NCI-H2029 treated with DMSO at 0.1 percent for 48 hours (cell line): ENCODE measurements at regions not wholly inside any gene's neighbourhood (a gene's known extent, or its start where the extent isn't known, plus 50 kb on each side); places are given as distances from the start of the nearest gene placed in this dataset.
"Not testable (repeated sequence)": the region's sequence is repeated elsewhere in the genome, so short reads cannot be mapped to it uniquely, and the experiment has no call there.

ENCODE experiments used
- DNase-seq: peaks from one replicate; lab custom pipeline; 2025; lab: John Stamatoyannopoulos, UW

DNA sequence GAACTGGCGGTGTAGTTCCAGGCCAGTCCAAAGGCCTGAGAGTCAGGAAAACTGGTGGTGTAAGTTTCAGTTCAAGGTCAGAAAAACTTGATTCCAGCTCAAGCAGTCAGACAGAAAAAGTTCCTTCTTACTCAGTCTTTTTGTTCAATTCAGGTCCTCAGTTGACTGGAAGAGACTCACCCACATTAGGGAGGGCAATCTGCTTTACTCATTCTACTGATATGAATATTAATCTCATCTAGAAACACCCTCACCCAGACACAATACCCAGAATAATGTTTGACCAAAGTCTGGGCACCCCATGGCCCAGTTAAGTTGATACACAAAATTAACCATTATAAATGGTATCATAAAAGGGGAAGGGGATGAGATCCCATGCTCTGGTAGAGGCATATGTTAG, 50.1 kb upstream of the LTA4H start:
- no peak for DNase-seq

DNA sequence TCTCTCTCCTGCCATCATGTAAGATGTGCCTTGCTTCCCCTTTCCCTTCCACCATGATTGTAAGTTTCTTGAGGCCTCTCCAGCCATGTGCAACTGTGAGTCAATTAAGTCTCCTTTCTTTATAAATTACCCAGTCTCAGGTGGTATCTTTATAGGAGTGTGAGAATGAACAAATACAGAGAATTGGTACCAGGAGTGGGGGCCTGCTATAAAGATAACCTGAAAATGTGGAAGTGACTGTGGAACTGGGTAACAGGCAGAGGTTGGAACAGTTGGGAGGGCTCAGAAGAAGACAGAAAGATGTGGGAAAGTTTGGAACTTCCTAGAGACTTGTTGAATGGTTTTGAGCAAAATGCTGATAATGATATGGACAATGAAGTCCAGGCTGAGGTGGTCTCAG, 50.8 kb upstream of the LTA4H start:
- not testable (repeated sequence) for DNase-seq

GRCh38 chr12:96091833-96092232, 56.4 kb upstream of the LTA4H start:
- DNase-seq: no peak

DNA sequence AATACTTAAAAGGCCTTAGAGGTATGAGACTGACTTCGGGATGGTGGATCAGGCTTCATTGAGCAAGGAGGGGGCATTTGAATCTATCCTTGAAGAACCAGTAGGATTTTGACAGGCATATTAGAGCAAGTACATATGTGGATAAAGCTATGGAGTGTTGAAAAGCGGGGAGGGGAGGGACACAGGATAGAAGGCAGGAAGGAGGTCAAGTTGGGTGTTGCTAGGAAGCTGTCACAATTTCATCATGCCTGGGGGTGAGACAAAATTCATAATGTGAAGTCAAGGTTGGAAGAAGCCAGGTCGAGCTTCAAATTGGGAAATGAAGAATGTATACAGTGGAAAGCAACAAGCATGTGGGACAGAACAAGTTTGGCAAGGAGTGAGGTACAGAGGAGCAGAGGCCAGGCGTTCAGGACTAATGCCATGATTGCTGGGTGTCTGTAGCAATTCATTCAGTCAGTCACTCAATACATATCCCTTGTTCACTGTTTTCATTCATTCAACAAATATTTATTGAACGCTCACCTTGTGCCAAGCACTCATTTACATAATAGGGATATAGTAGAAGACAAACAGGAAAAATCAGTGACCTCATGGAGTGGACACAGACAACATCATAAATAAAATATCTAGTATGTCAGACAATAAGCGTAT, 58.3 kb upstream of the LTA4H start:
- DNase-seq: no peak

DNA sequence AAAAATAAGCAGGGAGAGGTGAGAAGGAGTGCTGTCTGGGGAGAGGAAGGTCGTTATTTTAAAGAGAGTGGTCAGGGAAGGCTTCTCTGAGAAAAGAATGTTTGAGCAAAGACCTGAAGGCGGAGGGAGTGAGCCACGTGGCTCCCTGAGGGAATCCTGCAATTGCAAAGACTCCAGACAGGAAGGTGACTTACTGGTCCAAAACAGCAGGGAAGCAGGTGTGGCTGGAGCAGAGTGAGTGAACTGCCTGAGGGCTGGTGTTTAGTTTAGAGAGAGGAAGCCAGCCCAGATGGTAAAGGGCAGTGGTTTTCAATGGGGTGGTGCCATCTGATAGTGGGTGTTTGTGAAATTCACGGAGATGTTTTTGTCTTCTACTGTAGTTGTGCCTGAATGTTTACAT, 58.8 kb upstream of the LTA4H start:
- peak; percentile 64 for DNase-seq

GRCh38 chr12:96098631-96099030, 63.2 kb upstream of the LTA4H start:
- no peak for DNase-seq

GRCh38 chr12:96099421-96099820, 64.0 kb upstream of the LTA4H start:
- no peak for DNase-seq

DNA sequence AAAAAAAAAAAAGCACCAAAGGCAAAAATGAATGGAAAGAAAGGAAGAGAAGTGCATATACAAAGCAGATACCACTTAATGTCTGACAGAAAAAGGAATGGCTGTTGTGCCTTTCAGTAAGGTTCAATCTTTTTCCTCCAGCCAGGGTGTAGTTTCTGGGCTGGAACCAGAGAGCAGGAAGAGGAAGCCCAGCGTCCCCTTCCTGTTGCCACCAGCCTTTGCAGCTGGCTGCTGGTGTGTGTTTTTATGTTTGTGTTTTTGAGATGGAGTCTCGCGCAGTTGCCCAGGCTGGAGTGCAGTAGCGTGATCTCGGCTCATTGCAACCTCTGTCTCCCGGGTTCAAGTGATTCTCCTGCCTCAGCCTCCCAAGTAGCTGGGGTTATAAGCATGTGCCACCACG, 64.6 kb upstream of the LTA4H start:
- DNase-seq: no peak

- DNase-seq: no peak
Measured at GRCh38 chr12:96101806-96102205, 66.4 kb upstream of the LTA4H start.

- DNase-seq: no peak
Measured at GRCh38 chr12:96103067-96103644, 67.8 kb upstream of the LTA4H start.

GRCh38 chr12:96104566-96104965, 69.2 kb upstream of the LTA4H start:
- DNase-seq: no peak

- DNase-seq: no peak
Measured at GRCh38 chr12:96106137-96106536, 70.8 kb upstream of the LTA4H start.

DNA sequence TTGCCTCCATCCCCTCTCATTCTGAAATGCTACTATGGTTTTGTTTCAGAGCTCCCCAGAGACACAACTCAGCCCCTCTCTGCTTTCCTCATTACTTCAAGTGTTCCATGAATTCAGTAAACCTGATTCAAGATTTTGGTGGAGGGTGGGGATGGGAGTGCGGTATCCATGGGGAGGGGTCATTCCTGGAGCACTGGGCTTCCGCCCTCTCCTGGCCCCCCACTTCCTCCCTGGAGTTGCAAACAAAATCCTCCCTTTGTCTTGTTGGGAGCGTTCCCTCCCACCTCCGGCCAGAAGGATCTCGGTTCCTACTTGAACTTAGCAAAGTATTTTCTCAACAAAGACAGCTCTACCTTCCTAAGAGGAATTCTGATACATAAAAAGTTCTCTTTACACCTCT, 71.8 kb upstream of the LTA4H start:
- DNase-seq: no peak

- no peak for DNase-seq
Measured at GRCh38 chr12:96108321-96108720, 72.9 kb upstream of the LTA4H start.

DNA sequence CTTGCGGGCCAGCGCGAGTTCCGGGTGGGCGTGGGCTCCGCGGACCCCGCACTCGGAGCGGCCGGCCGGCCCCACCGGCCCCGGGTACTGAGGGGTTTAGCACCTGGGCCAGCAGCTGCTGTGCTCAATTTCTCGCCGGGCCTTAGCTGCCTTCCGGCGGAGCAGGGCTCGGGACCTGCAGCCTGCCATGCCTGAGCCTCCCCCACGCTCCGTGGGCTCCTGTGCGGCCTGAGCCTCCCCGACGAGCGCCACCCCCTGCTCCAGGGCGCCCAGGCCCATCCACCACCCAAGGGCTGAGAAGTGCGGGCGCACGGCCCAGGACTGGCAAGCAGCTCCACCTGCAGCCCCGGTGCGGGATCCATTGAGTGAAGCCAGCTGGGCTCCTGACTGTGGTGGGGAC, 73.6 kb upstream of the LTA4H start:
- not testable (repeated sequence) for DNase-seq

DNA sequence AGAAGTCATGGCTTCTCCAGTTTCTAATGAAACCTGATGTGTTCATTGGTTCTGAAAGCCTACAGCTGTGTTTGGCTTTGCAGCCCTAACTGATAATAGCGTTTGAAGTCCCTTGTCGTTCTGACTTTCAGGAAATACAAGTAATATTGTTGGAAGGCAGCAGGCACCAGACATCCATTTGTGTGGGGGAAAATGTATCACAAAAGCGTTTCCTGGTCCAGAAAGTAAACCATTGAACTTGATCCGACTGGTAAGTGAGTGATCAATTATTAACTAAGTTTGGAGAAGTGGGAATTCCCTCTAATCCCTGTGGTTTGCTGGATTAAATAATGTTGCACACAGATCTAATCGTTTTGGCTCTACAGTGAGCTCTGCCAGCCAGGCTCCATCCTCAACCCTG, 77.3 kb upstream of the LTA4H start:
- DNase-seq: no peak

DNA sequence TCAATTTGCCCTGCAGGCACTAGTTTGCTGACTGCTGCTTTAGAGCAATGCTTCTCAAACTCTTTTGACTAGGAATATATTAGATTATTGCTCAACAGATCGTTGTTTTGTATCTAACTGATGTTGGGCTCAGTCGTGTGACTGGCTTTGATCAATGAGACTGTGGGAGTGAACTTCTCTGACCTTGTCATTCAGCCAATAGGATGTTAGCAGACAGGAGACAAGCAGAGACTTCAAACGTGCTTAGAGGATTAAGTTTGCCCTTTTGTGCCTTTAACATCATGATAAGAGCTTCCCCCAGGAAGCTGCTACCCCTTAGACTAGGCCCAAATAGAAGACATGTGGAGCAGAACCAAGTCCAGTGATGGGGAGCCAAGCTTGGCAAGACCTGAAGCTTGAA, 76.7 kb upstream of the ELK3 start:
- no peak for DNase-seq

DNA sequence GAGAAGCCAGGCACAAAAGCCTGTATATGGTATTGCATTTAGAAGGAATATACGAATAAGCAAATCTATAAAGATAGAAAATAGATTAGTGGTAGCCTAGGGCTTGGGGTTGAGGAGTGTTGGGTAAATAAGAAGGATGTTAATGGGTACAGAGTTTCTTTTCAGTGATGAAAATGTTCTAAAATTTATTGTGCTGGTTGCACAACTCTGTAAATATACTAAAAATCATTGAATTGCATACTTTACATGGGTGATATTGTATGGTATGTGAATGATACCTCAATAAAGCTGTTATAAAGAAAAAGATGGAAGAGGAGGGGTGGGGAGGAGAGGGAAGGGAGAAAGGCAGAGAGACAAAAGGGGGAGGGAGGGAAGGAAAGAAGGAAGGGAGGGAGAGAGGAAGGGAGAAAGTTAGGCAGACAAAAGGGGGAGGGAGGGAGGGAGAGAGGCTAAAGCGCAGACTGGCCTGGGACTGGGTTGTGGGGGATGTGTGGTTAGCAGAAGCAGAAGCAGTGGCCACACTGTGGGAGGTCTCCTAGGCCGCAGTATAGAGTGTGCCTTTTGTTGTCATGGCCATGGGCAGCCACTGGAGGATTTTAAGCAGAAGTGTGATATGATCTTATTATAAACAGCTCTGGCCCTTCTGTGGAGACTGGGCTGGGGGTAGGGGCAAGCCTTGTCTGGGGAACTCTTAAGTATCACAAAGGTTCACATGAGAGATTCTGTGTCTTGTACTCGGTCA, 73.6 kb upstream of the ELK3 start:
- DNase-seq: no peak

DNA sequence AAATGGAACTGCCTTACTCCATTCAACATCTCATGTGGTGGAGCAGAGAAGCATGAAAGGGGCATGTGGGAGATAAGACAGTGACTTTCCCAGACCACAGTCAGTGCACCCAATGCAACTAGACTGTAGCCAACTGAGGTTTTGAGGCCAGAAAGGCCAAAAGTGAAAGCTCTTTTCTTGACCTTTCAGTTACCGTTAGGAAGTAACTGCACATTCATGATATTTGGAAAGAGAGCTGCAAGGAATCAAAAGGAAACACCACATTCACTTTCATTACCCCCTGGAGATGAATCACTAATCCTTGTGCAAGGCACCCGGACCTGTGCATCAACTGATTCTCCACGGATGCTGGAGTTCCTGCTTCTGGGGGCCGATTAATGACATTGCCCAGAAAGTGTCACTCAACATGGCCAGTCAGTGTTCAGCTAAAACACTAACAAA, 72.9 kb upstream of the ELK3 start:
- DNase-seq: no peak

- DNase-seq: not testable (repeated sequence)
Measured at GRCh38 chr12:96128292-96128691, 65.9 kb upstream of the ELK3 start.

DNA sequence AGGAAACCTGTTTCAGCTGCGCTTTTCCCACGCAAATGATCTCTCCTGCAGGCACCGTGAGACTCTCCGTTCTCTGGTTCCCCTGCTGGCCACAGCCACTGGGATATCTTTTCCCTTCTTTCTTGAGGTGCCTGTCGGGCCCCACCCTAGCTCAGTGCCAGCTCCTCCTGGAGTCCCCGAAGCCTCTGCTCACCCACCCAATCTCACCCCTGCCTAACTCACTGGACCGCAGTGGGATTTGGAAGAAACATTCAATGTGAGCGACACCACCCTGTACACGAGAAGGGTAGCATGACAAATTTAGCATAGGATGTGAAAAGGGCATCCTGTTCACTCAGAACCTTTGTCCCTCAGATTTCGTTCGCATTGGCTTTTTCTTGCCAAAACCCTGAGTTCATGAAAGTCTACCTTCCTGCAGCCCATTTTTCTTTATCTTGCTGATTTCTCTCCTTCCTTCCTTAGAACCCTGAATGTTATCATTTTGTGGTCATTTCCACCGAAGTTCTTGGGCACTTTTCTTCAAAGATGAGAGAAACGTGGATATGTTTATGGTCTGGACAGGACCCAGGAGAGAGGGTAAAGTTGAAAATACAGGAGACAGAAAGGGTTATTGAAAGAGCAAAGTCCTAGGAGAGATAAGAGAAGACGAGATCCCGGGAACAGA, 63.6 kb upstream of the ELK3 start:
- no peak for DNase-seq

- DNase-seq: no peak
Measured at GRCh38 chr12:96131230-96131788, 62.9 kb upstream of the ELK3 start.

GRCh38 chr12:96132819-96133218, 61.4 kb upstream of the ELK3 start:
- no peak for DNase-seq
